Nucleus accumbens (tissue), 56 donors: ENCODE measurements at regions not wholly inside any gene's neighbourhood (a gene's known extent, or its start where the extent isn't known, plus 50 kb on each side); places are given as distances from the start of the nearest gene placed in this dataset.

Experiments
- DNase-seq, 56 donors: peaks; one replicate each; lab custom pipeline; 2025; lab: John Stamatoyannopoulos, UW

DNA sequence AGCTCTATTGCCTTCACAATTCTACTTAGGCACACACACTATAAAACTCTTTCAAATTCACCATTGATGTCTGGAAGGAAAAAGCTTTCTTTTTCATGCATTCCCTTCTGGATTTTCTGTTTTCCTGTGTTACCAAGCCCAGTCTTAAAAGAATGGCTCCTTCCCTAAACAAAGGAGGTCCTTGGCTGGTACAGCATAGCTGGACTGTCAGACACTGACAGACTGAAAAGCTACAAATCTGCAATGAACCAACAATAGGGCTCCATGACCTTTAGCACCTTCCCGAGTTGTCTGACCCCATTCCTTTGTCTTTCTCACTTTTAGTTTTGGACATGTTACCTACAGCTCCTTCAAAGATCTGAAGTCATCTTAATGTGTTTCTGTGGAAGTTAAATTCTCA is 382.5 kb downstream of the TMEM161B start:
- no peak for DNase-seq

DNA sequence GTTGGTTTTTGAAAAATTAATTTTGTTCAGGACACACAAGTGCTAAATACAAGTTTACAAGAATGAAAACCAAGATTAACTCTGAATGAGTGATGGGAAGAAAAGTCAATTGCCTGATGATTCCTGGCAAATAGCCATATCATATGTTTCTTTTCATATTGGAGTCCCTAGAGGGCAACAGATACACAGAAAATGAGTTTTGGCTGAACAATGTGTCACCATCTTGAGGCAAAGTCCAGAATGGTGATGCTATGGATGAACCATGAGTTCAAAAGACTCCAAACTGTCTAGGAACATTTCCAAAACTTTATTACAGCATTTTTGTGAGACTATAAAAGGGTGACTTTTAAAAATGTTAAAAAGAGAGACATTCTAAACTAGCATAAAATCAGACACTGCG is 382.9 kb downstream of the TMEM161B start:
- no peak for DNase-seq

DNA sequence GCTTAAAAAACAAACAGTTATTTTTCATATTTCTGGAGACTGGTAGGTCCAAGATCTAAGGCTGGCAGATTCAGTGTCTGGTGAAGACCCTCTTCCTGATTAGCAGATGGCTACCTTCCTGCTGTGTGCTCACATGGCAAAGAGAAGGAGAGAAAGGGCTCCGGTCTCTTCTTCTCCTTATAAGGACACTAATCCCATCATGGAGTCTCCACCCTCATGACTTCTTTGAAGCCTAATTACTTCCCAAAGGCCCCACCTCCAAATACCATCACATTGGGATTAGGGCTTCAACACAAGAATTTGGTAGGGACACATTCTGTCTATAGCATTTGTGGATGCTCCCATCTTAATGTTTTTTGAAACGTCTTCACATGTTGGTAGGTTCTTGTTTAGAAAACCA is 391.1 kb downstream of the TMEM161B start:
- DNase-seq = no peak

DNA sequence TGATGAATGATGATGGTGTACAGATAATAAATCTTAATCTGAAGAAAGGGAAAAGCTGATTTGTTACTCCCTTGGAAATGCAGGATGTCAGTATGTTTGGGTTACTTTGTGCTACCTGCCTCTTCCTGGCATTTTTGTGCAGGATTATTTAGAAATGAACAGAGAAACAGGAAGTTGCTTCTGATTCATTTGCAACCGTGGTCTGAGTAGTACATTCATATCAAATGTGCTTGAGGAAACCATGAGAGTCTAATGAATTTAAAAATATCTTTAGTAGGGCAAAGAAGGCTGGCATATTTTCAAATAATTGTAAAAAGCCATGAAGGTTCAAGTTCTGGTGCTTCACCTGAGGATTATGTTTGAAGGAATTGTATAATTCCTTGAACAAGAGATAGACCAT is 391.6 kb downstream of the TMEM161B start:
- no peak for DNase-seq

DNA sequence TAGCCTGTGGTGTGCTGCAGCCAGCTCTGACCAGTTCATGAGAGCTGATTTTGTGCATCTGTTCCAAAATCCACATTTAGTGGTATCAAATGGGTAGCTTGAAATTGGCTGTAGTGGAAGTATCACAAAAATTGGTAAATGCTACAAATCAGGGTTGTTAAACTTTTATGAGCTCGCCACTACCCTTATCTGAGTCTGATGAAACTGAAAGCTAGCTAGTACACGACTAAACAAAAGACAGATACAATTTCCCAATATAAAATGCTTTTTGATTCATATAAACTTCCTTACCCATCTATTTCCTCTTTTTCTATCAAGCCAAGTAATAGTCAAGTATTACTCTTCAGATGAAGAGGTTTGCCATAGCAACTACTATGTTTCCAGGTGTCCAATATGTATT is 392.0 kb downstream of the TMEM161B start:
- no peak for DNase-seq

DNA sequence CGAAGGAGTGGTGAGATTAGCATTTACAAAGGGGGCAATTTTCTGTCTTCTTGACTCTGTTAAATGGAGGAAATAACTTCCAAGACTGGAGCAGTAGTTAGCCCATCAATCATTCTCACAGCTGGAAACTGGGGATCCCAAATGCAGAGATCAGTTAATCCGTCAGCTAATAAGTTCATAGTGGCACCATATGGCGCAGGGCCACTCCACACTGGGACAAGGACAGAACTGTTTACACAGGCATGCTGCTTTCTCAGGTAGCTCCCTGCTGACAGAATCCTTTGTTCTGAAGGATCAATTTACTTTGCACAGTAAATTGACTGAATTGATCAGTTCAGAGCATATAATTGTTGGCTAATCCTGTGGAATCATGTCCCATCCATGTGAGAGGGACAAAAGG is 395.7 kb downstream of the TMEM161B start:
- DNase-seq = no peak

DNA sequence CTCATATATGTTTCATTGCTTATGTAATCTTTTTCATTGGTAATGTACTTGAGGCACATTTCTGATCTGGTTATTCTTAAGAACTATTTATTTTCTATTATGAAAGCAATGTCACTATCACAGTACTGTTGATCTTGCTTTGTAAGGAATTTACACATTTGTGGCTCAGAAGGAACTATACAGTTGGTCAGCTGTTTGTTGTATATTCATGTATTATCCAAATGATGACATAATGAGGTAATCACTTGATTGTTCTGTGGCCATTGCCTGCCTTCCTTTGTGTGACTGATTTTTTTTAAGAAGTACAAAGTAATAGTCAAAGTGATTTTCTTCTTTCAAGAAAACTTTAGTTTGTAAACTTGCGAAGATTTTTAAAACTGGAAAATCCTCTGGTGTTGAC is 399.9 kb downstream of the TMEM161B start:
- no peak for DNase-seq

DNA sequence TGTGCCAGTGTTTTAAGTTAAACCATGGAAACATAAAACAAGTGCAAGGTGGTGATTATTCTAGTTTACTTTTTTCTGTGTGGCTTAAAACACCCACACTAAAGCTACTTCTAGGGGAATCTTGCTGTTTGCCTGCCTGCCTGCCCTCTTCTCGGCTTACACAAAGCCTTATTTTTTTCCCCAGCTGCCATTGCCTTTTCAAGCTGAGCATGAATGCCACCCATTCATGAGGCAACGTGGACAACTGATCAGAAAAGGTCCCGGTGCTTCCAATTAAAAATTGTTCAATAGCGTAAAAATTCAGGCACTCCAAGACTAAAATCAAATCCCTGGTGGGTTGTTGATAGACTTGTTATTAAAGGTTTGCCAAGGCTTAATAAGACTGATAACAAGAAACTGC is 401.4 kb downstream of the TMEM161B start:
- peak in 3 of 56 donors; percentile 1 to 2 (median 1) for DNase-seq

DNA sequence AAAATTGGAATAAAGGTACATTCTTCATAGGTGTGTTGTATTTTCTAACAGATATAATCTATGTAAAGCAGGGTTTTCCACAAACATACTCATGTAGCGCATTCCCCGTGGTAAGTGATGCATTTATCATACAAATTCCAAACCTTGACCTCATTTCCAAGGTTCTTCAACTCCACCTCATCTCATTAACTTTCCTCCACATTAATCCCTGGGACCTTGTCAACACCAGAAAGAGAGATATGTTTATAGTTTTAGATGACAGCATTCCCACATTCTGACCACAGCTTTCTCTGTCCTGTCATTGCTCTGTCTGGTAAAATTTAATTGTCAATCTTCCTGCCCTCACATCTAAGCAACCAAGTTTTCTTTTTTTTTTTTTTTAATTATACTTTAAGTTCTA is 415.1 kb downstream of the TMEM161B start:
- DNase-seq = no peak

DNA sequence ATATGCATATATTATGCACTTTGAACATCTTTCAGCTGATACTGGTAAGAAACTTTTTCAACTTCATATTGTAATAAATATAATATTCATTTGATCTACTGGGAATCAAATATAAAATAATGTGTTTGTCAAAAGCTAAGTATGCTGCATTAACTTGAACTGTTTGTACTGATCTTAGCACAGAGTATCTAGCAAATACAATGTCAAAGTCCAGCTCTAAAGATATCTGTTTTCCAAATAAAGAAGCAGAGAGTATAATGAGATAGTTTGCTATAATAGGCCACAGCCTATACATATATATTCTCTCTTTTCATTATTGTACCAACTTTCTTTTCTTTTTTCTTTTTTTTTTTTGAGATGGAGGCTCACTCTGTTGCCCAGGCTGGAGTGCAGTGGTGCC is 417.0 kb downstream of the TMEM161B start:
- DNase-seq = no peak

DNA sequence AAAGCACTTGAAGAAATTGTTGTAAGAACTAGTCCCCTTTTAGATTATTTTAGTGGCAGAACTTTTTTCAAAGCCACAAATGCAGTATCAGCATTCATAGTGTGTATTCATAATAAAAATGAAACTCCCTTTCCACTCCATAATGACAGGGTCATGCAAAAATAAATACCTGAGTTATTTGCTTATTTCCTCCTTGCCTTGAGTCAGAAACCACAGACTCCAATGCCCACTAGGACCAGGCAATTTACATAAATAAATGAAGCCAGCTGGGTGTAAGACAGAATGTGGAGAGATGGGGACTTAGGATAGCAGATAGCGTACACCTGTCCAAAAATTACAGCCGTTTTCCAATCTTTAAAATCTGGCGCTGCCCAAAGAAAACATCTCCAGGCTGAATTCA is 417.8 kb downstream of the TMEM161B start:
- DNase-seq = no peak

DNA sequence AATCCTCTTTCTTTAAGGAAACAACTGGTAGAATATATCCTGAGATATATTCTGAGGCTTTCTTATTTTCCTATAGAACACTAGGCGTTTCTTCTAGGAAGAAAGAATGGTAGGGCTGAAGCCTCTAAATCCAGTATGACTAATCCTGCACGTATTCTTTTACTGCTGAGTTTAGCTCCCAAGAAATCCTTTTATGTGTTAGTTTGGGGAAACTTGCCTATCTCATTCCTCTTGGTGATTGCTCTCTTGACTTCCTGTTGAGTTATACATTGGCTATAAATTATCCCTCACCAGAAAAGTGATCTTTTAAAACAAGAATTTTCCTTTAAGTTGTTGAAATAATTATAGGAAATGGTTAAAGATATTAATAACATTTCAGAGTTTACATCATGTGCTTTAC is 422.9 kb downstream of the TMEM161B start:
- DNase-seq = no peak

DNA sequence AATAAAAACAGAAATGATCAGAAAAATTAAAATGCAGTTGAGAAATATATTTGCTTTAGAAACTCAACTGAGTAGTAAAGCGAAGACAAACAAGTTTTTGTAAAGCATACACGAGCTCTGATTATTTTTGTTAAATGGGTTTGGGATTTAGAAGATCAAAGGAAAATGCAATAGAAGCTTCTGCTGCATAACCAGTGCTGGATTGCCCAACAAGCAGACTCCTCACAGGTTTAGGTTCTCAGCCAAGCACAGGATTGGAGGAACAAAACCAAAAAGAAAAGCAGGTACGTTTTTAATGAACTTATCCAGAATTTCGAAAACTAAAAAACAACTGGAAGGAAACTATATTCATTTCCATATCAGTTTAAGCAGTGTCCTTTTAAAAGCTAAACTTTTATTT is 423.8 kb downstream of the TMEM161B start:
- no peak for DNase-seq

DNA sequence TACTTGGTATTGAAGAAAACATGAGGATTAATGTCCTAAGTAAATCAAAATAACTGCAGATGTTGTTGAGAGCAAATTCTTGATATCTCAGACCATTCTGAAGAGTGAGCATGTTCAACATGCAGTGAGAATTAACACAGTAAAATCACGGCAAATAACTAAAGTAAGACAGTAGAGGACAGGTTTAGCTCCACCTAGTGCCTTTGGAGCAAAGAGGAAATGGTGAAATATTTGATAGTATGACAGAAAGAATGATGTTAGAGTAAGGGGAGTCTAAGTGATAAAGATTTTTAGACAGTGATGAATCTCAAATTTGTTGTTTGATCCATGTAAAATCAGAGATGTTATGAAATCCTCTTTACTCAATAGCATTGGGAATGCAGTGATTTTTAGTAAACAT is 424.2 kb downstream of the TMEM161B start:
- no peak for DNase-seq

DNA sequence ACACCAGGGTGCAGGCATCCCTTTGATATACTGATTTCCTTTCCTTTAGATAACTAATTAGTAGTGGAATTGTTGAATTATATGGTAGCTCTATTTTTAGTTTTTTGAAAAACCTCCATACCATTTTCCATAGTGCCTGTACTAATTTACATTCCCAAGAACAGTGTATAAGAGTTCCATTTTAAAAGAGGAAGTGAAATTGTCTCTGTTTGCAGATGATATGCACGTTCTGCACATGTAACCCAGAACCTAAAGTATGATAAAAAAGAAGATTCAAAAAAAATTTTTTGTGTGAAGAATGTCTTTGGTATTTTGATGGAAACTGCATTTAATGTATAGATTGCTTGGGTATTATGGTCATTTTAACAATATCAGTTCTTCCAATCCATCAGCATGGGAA is 424.0 kb upstream of the CCNH start:
- DNase-seq = no peak

DNA sequence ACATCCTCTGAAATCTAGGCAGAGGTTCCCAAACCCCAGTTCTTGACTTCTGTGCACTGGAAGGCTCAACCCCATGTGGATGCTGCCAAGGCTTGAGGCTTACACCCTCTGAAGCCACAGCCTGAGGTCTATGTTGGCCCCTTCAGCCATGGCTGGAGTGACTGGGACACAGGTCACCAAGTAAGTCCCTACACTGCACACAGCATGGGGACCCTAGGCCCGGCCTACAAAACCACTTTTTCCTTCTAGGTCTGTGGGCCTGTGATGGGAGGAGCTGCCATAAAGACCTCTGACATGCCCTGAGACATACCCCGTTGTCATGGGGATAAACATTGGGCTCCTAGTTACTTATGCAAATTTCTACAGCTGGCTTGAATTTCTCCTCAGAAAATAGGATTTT is 418.8 kb upstream of the CCNH start:
- no peak for DNase-seq

DNA sequence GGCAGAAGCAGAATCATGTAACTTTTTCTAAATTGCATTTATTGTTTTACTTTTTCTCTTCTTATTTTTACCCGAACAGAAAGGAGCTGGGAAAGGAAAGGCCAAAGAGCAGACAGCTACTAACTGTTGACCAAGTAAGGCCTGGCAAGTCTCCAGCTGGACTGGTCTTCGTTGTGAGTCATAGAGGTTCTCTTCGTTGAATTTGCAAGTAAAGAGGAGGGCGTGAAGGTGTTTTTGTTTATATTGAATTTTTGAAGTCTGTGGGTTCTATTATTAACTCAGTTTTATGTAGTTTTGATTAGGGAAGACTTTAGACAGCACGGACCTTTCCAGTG is 416.5 kb upstream of the CCNH start:
- peak in 4 of 56 donors; percentile 3 to 60 (median 8) for DNase-seq

DNA sequence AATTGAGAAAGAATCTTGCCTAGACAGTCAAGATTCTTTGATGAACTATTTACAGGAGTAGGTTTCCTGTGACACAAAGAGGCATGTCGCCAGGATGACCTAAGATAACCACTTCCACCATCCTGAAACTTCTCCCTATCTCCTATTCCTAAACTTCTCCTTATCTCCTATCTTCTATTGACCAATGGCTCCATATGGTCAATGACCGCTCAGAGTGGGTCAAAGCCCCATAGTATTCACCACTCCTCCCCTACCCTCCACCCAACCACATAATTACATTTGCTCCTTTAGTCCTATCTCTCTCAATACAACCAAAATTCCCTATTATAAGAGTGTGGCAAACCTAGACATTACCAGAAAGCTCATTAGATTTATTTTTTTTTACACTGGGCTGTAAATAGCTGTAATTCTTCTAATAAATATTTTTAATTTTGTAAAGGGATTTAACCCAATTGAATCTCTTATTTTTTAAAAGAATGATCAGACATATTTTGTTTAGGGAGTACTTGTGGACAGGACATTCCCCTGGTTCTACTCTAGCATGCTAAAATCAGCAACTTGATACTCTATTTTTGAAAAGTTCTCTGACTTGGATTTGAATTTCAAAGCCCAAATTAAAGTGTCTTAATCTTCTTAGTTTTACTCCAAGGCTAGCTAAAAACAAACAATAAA is 416.0 kb upstream of the CCNH start:
- DNase-seq = no peak

DNA sequence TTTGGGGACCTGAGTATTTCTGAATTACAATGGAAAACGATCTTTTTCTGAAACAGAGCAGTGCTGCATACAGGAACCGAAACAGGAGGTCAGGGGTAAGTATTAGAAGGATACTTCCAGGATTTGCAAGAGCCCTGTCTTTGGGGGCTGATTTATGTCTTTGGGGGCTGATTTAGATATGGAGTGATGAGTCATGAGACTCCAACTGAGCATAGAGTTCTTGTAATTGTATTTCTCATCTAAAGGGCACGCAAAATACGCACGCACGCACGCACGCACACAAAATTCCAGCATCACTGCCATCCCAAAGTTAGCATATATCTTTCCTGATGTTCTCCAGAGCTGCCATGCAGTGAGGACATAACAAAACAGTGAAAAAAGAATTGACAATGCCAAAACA is 414.8 kb upstream of the CCNH start:
- DNase-seq = peak in 1 of 56 donors; percentile 1

DNA sequence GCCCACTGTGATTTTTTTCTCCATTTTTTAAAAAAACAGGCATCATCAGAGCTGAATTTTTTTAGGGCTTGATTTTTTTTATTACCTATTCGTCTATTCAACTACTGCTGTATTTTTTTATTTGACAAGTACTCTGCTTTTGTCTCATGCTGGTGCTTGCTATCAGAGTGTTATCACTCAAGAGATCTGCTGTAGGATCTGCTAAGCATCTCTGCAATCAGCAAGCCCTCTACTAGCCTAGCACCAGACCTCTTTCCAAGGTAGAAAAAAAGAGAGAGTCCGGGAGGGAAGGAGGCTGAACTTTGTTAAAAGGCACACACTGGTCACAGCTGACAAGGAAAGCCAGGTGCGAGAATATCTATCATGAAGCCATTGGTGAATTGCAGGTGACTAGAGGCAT is 413.8 kb upstream of the CCNH start:
- DNase-seq = no peak

DNA sequence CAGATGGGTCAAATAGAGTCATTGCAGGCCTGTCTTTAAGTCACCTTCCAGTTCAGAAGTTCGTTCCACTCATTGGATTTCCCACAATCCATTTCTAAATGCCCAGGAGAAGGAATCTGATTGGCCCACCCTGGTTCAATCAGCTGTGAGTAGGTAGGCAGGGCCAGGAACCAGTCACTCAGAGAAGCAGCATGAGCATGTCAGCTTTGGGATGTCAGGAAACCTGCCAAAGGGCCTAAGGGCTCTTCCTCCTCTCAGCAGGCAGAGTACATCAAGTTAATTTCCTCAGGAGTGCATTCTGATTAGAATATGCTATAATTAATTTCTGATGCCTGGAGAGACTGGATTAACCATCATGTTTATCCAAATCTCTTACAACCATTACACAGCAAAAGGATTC is 412.9 kb upstream of the CCNH start:
- no peak for DNase-seq

DNA sequence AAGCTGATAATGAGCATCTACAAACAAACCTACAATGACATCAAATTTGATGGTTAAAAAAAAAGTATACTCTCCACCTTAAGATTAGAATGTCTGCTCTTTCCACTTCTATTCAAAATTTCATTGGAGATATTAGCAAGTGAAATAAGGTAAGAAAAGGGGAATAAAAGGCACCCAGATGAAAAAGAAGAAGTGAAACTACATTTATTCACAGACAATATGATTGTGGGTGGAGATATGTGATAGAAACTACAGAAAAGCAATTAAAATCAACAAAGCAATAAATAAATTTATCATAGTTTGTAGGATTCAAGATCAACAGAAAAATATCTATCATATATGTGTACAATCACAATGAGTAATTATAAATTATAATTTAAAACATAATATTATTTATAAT is 395.1 kb upstream of the CCNH start:
- no peak for DNase-seq

DNA sequence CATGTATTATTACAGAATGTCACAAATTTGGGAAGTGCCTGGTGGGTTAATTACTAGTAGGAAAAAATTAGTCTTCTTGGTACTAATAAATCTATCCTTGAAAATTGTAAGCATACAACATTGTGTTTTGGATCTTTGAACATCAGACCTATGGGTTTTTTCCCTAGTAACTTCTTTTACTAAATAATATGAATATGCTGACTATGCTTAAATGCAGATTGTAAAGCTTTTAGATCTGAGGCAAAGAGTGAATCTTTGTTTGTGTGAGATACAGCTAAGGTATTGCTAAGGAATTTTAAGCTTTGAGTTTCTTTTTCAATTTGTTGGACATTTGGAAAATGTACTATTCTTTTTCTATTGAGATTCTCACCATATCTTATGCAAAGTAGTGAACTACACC is 390.6 kb upstream of the CCNH start:
- DNase-seq = no peak
